B cell (primary cell): ENCODE measurements at regions not wholly inside any gene's neighbourhood (a gene's known extent, or its start where the extent isn't known, plus 50 kb on each side); places are given as distances from the start of the nearest gene placed in this dataset.
A peak's percentile ranks its signal among the peaks of the same experiment; 100 is the strongest.

Experiments
- ATAC-seq: fragments of 200-7000 bp; cut with Tn5 transposase; one replicate; pipeline ENCODE4 v1.10.0; 2021; ENCODE audit warnings: low read depth, mild to moderate bottlenecking, moderate number of reproducible peaks, moderate library complexity
- CTCF ChIA-PET: fragments of 350-600 bp; sonication (Branson Sonifier 250); formaldehyde crosslinking; loops from one replicate; lab custom pipeline; 2021; ENCODE audit warnings: antibody characterized with exemption, inconsistent platforms; lab: Charles Lee
- POLR2A ChIA-PET: fragments of 350-600 bp; sonication (Branson Sonifier 250); formaldehyde crosslinking; loops from one replicate; lab custom pipeline; 2021; ENCODE audit warnings: antibody characterized with exemption; lab: Charles Lee
- DNase-seq: peaks from one replicate; pipeline ENCODE4 v3.0.0; 2013
- H2AFZ ChIP-seq: 2 replicates; pipeline ENCODE4 v1.6.1; 2012; ENCODE audit warnings: mild to moderate bottlenecking, low read depth, low read length; ENCODE audit not compliant: insufficient read depth, poor library complexity, severe bottlenecking
- H3K27ac ChIP-seq, 2 donors: 1 replicate in 1 of 2; 2 replicates in 1 of 2; pipeline ENCODE4 v1.5.1; 2012 to 2013; ENCODE audit warnings: low read length in 2 of 2, mild to moderate bottlenecking in 2 of 2, moderate library complexity in 1 of 2
- H3K27me3 ChIP-seq, 4 experiments: fragments of 200-600 bp in 1 of 4; sonication (generic) in 1 of 4; replicated peaks in 1 of 4; 1 replicate in 2 of 4; 2 replicates in 2 of 4; pipeline versions ENCODE4 v1.6.1 to v1.7.0; 2013 to 2016; ENCODE audit warnings: low read length in 3 of 4, mild to moderate bottlenecking in 2 of 4, mixed read lengths in 1 of 4, moderate library complexity in 1 of 4; ENCODE audit not compliant: insufficient read depth in 4 of 4, control insufficient read depth in 3 of 4; ENCODE audit errors: control extremely low read depth in 1 of 4
- H3K36me3 ChIP-seq, 2 experiments: replicated peaks in 1 of 2; 1 replicate in 1 of 2; 2 replicates in 1 of 2; pipeline versions ENCODE4 v1.6.1 to v1.7.1; 2013; ENCODE audit warnings: low read length in 1 of 2; ENCODE audit not compliant: insufficient read depth in 2 of 2, control insufficient read depth in 1 of 2; ENCODE audit errors: control extremely low read depth in 1 of 2, extremely low read depth in 1 of 2
- H3K4me1 ChIP-seq, 2 donors: fragments of 200-600 bp in 1 of 2; sonication (generic) in 1 of 2; 1 replicate in 1 of 2; 2 replicates in 1 of 2; pipeline versions ENCODE4 v1.5.1 to v1.6.1; 2013 to 2017; ENCODE audit warnings: low read length in 2 of 2; ENCODE audit not compliant: control insufficient read depth in 2 of 2, insufficient read depth in 2 of 2
- H3K4me2 ChIP-seq: replicated peaks from 2 replicates; pipeline ENCODE3; 2012; ENCODE audit warnings: mild to moderate bottlenecking, low read depth, low read length; ENCODE audit not compliant: poor library complexity, severe bottlenecking
- H3K4me3 ChIP-seq, 5 experiments: fragments of 200-600 bp in 1 of 5; sonication (generic) in 1 of 5; 1 replicate in 3 of 5; 2 replicates in 2 of 5; pipeline versions ENCODE4 v1.5.1 to v1.7.0; 2011 to 2016; ENCODE audit warnings: low read length in 4 of 5, mild to moderate bottlenecking in 4 of 5, low read depth in 2 of 5, control low read depth in 1 of 5, moderate library complexity in 1 of 5; ENCODE audit not compliant: insufficient read depth in 1 of 5; ENCODE audit errors: control extremely low read depth in 1 of 5, extremely low read depth in 1 of 5
- H3K79me2 ChIP-seq: fragments of 200-600 bp; sonication (generic); one replicate; pipeline ENCODE4 v1.6.0; 2016; ENCODE audit warnings: low read length; ENCODE audit not compliant: control insufficient read depth, insufficient read depth
- H3K9ac ChIP-seq: fragments of 200-600 bp; sonication (generic); 2 replicates; pipeline ENCODE4 v1.6.1; 2017; ENCODE audit warnings: mild to moderate bottlenecking, low read length, moderate library complexity
- H3K9me3 ChIP-seq, 3 donors: one replicate each; pipeline versions ENCODE4 v1.6.1 to v1.7.1; 2013; ENCODE audit warnings: low read length in 2 of 3; ENCODE audit not compliant: control insufficient read depth in 2 of 3, insufficient read depth in 1 of 3; ENCODE audit errors: control extremely low read depth in 1 of 3
- H4K20me1 ChIP-seq: 2 replicates; pipeline ENCODE4 v1.6.0; 2012; ENCODE audit warnings: mild to moderate bottlenecking, low read length; ENCODE audit not compliant: insufficient read depth, control insufficient read depth, poor library complexity, severe bottlenecking
- H3K27ac Mint-ChIP-seq: one replicate; pipeline ENCODE4 v1.8.0; 2021; ENCODE audit warnings: mixed read lengths
- H3K27me3 Mint-ChIP-seq: one replicate; pipeline ENCODE4 v1.8.0; 2021; ENCODE audit warnings: mixed read lengths
- H3K4me1 Mint-ChIP-seq: one replicate; pipeline ENCODE4 v1.8.0; 2021; ENCODE audit warnings: mixed read lengths
- H3K4me3 Mint-ChIP-seq: one replicate; pipeline ENCODE4 v1.8.0; 2021; ENCODE audit warnings: mixed read lengths
- H3K9me3 Mint-ChIP-seq: one replicate; pipeline ENCODE4 v1.8.0; 2022; ENCODE audit warnings: mixed read lengths; ENCODE audit not compliant: insufficient read depth
- CTCF ChIP-seq: fragments of 200-600 bp; IDR thresholded peaks from one replicate; pipeline ENCODE4 v1.8.0; 2022; ENCODE audit warnings: antibody characterized with exemption, mild to moderate bottlenecking
- EZH2 ChIP-seq: IDR thresholded peaks from 2 replicates; pipeline ENCODE4 v1.6.1; 2012; ENCODE audit warnings: borderline replicate concordance, low read depth, mild to moderate bottlenecking, moderate library complexity, low read length; ENCODE audit not compliant: insufficient read depth, poor library complexity, severe bottlenecking
- WGBS: methylation state at CpG from one replicate; pipeline ENCODE4 v1.1.5; 2013; ENCODE audit warnings: missing lambda C conversion rate; ENCODE audit not compliant: insufficient coverage; 5-methylcytosine and 5-hydroxymethylcytosine counted together
- intact Hi-C: fragments of 100-400 bp; cut with micrococcal nuclease; formaldehyde crosslinking; loops from one replicate; pipeline ENCODE4 v1.10.0; 2022

GRCh38 chr7:18290223-18290622 is 205.3 kb upstream of the HDAC9 start:
- Mint-ChIP-seq H3K27me3 (no peaks in the 10 kb centered on the region), H3K4me1 (peaks cover 58% of the 10 kb centered on the region), H3K4me3 (peak overlapping the region; percentile 89), H3K27ac (peak overlapping the region; percentile 87), H3K9me3 (no peaks in the 10 kb centered on the region)
- Histone ChIP-seq H2AFZ (peak overlapping the region; percentile 74), H3K9ac (peak overlapping the region; percentile 83), H3K79me2 (peaks cover 49% of the 10 kb centered on the region), H4K20me1 (no peaks in the 10 kb centered on the region), H3K9me3 (no peaks in the 10 kb centered on the region), H3K4me3 (peak overlapping the region; percentile 48 to 92 (median 65)), H3K27me3 (no peaks in the 10 kb centered on the region), H3K4me1 (peaks cover 43 to 52% of the 10 kb centered on the region in 2 donors), H3K27ac (peak overlapping the region; percentile 48 to 74), H3K36me3 (no peaks in the 10 kb centered on the region), H3K4me2 (peak overlapping the region; percentile 78)
- intact Hi-C loops: loop anchor here (5.0 to 10.0 kb wide), 3 partner anchors 47 to 345 kb away; partner anchors contain the start of gene SNX13
- peak; percentile 36 for DNase-seq
- TF ChIP-seq CTCF (no peak), EZH2 (no peak)
- POLR2A ChIA-PET: no interaction called here
- CTCF ChIA-PET: interaction anchor here (0.5 to 5.6 kb wide), 11 partner anchors 8 to 1107 kb away, joined by 3 to 25 read pairs (median 4); no protein-coding TSS in a partner anchor
- ATAC-seq: no peak
- 0% methylated on average over 1 of the region's 5 CpGs for whole genome bisulfite sequencing

GRCh38 chr7:18290865-18291264 is 204.7 kb upstream of the HDAC9 start:
- Histone ChIP-seq H3K36me3 (no peaks in the 10 kb centered on the region), H3K27me3 (no peaks in the 10 kb centered on the region), H3K4me1 (peaks cover 50 to 57% of the 10 kb centered on the region in 2 donors), H3K27ac (peak overlapping the region; percentile 48 to 74), H3K9me3 (no peaks in the 10 kb centered on the region), H3K4me3 (peak overlapping the region; percentile 48 to 92 (median 65)), H3K4me2 (peak overlapping the region; percentile 78), H3K9ac (peak overlapping the region; percentile 83), H4K20me1 (no peaks in the 10 kb centered on the region), H2AFZ (peak overlapping the region; percentile 74), H3K79me2 (peaks cover 56% of the 10 kb centered on the region)
- H3K4me3 Mint-ChIP-seq: peak overlapping the region; percentile 89
- WGBS: no CpG with 5 or more reads among the region's 1 CpG
- H3K4me1 Mint-ChIP-seq: peaks cover 63% of the 10 kb centered on the region
- CTCF ChIA-PET: interaction anchor here (0.5 to 5.6 kb wide), 9 partner anchors 8 to 1107 kb away, joined by 3 to 25 read pairs (median 4); no protein-coding TSS in a partner anchor
- TF ChIP-seq EZH2 (no peak), CTCF (no peak)
- DNase-seq (no peak), ATAC-seq (no peak)
- peak overlapping the region; percentile 87 for H3K27ac Mint-ChIP-seq
- POLR2A ChIA-PET: no interaction called here
- no peaks in the 10 kb centered on the region for H3K9me3 Mint-ChIP-seq
- intact Hi-C loops: loop anchor here (5.0 to 10.0 kb wide), 3 partner anchors 46 to 346 kb away; partner anchors contain the start of gene SNX13
- H3K27me3 Mint-ChIP-seq: no peaks in the 10 kb centered on the region
